ENCODE measurements at regions not wholly inside any gene's neighbourhood (a gene's known extent, or its start where the extent isn't known, plus 50 kb on each side); places are given as distances from the start of the nearest gene placed in this dataset.

- Mint-ChIP-seq H3K4me3 (no peak overlapping the region), H3K27me3 (no peaks in the 10 kb centered on the region), H3K36me3 (no peaks in the 10 kb centered on the region), H3K4me1 (no peaks in the 10 kb centered on the region), H3K9me3 (peaks cover 0 to 4% (median 3%) of the 10 kb centered on the region in 8 donors), H3K27ac (no peak overlapping the region)
- ChIA-PET POLR2A (ENCODE audit: partially characterized antibody) (no interaction called here), CTCF (ENCODE audit: partially characterized antibody) (no interaction called here)
- Histone ChIP-seq H3K27me3 (ENCODE audit: insufficient read depth, low read length) (no peaks in the 10 kb centered on the region), H3K4me3 (ENCODE audit: low read length in 2 of 2) (no peak overlapping the region), H3K4me1 (ENCODE audit: insufficient read depth, low read length) (no peaks in the 10 kb centered on the region), H3K36me3 (ENCODE audit: insufficient read depth, low read length) (no peaks in the 10 kb centered on the region), H3K9me3 (ENCODE audit: control insufficient read depth in 1 of 2, low read length in 2 of 2) (no peaks in the 10 kb centered on the region), H3K27ac (ENCODE audit: low read depth, low read length) (no peak overlapping the region)
- DNase-seq = no peak
- intact Hi-C loops (cut with micrococcal nuclease) = no loop called here
These were observed 244.2 kb upstream of the MEF2C start for GRCh38 chr5:89127191-89127590.

- H3K27ac Mint-ChIP-seq = no peak overlapping the region
- peaks cover 0 to 4% (median 4%) of the 10 kb centered on the region in 8 donors for H3K9me3 Mint-ChIP-seq
- no peak for DNase-seq
- no peaks in the 10 kb centered on the region for H3K27me3 Mint-ChIP-seq
- H3K4me1 Mint-ChIP-seq = no peaks in the 10 kb centered on the region
- Histone ChIP-seq H3K9me3 (ENCODE audit: control insufficient read depth in 1 of 2, low read length in 2 of 2) (no peaks in the 10 kb centered on the region), H3K4me1 (ENCODE audit: insufficient read depth, low read length) (no peaks in the 10 kb centered on the region), H3K27ac (ENCODE audit: low read depth, low read length) (no peak overlapping the region), H3K27me3 (ENCODE audit: insufficient read depth, low read length) (no peaks in the 10 kb centered on the region), H3K36me3 (ENCODE audit: insufficient read depth, low read length) (no peaks in the 10 kb centered on the region), H3K4me3 (ENCODE audit: low read length in 2 of 2) (no peak overlapping the region)
- ChIA-PET POLR2A (ENCODE audit: partially characterized antibody) (no interaction called here), CTCF (ENCODE audit: partially characterized antibody) (no interaction called here)
- intact Hi-C loops (cut with micrococcal nuclease) = no loop called here
- no peaks in the 10 kb centered on the region for H3K36me3 Mint-ChIP-seq
- no peak overlapping the region for H3K4me3 Mint-ChIP-seq
These were observed 242.4 kb upstream of the MEF2C start for GRCh38 chr5:89125372-89125771.

GRCh38 chr5:89123581-89123980 lies 240.6 kb upstream of the MEF2C start:
- Histone ChIP-seq H3K27me3 (ENCODE audit: insufficient read depth, low read length) (no peaks in the 10 kb centered on the region), H3K4me1 (ENCODE audit: insufficient read depth, low read length) (no peaks in the 10 kb centered on the region), H3K36me3 (ENCODE audit: insufficient read depth, low read length) (no peaks in the 10 kb centered on the region), H3K4me3 (ENCODE audit: low read length in 2 of 2) (no peak overlapping the region), H3K27ac (ENCODE audit: low read depth, low read length) (no peak overlapping the region), H3K9me3 (ENCODE audit: control insufficient read depth in 1 of 2, low read length in 2 of 2) (no peaks in the 10 kb centered on the region)
- Mint-ChIP-seq H3K4me1 (no peaks in the 10 kb centered on the region), H3K4me3 (no peak overlapping the region), H3K36me3 (no peaks in the 10 kb centered on the region), H3K27ac (no peak overlapping the region), H3K9me3 (peaks cover 0 to 4% (median 4%) of the 10 kb centered on the region in 8 donors), H3K27me3 (no peaks in the 10 kb centered on the region)
- DNase-seq = no peak
- intact Hi-C loops (cut with micrococcal nuclease) = no loop called here
- ChIA-PET CTCF (ENCODE audit: partially characterized antibody) (no interaction called here), POLR2A (ENCODE audit: partially characterized antibody) (no interaction called here)

GRCh38 chr5:89120719-89121118 lies 237.7 kb upstream of the MEF2C start:
- no peaks in the 10 kb centered on the region for H3K27me3 Mint-ChIP-seq
- DNase-seq = no peak
- ChIA-PET CTCF (ENCODE audit: partially characterized antibody) (no interaction called here), POLR2A (ENCODE audit: partially characterized antibody) (no interaction called here)
- no peak overlapping the region for H3K4me3 ChIP-seq (ENCODE audit: low read length in 2 of 2)
- H3K4me1 Mint-ChIP-seq = no peaks in the 10 kb centered on the region
- no peaks in the 10 kb centered on the region for H3K27me3 ChIP-seq (ENCODE audit: insufficient read depth, low read length)
- no peak overlapping the region for H3K4me3 Mint-ChIP-seq
- H3K9me3 ChIP-seq (ENCODE audit: control insufficient read depth in 1 of 2, low read length in 2 of 2) = no peaks in the 10 kb centered on the region
- H3K27ac Mint-ChIP-seq = no peak overlapping the region
- H3K9me3 Mint-ChIP-seq = peaks cover 0 to 4% (median 2%) of the 10 kb centered on the region in 8 donors
- intact Hi-C loops (cut with micrococcal nuclease) = no loop called here
- no peaks in the 10 kb centered on the region for H3K36me3 Mint-ChIP-seq
- no peaks in the 10 kb centered on the region for H3K36me3 ChIP-seq (ENCODE audit: insufficient read depth, low read length)
- no peak overlapping the region for H3K27ac ChIP-seq (ENCODE audit: low read depth, low read length)
- no peaks in the 10 kb centered on the region for H3K4me1 ChIP-seq (ENCODE audit: insufficient read depth, low read length)

- Mint-ChIP-seq H3K4me3 (no peak overlapping the region), H3K36me3 (no peaks in the 10 kb centered on the region), H3K27me3 (no peaks in the 10 kb centered on the region), H3K4me1 (no peaks in the 10 kb centered on the region), H3K27ac (no peak overlapping the region), H3K9me3 (peaks cover 0 to 3% (median 0%) of the 10 kb centered on the region in 8 donors)
- no peak overlapping the region for H3K27ac ChIP-seq (ENCODE audit: low read depth, low read length)
- intact Hi-C loops (cut with micrococcal nuclease) = no loop called here
- POLR2A ChIA-PET (ENCODE audit: partially characterized antibody) = no interaction called here
- H3K4me1 ChIP-seq (ENCODE audit: insufficient read depth, low read length) = no peaks in the 10 kb centered on the region
- CTCF ChIA-PET (ENCODE audit: partially characterized antibody) = no interaction called here
- no peaks in the 10 kb centered on the region for H3K36me3 ChIP-seq (ENCODE audit: insufficient read depth, low read length)
- no peaks in the 10 kb centered on the region for H3K27me3 ChIP-seq (ENCODE audit: insufficient read depth, low read length)
- no peaks in the 10 kb centered on the region for H3K9me3 ChIP-seq (ENCODE audit: control insufficient read depth in 1 of 2, low read length in 2 of 2)
- no peak overlapping the region for H3K4me3 ChIP-seq (ENCODE audit: low read length in 2 of 2)
- DNase-seq = no peak
These were observed 234.2 kb upstream of the MEF2C start for GRCh38 chr5:89117124-89117644.

GRCh38 chr5:89110916-89111646 lies 228.1 kb upstream of the MEF2C start:
- CTCF ChIA-PET (ENCODE audit: partially characterized antibody) = no interaction called here
- no peak for DNase-seq
- Mint-ChIP-seq H3K4me3 (no peak overlapping the region), H3K36me3 (no peaks in the 10 kb centered on the region), H3K4me1 (no peaks in the 10 kb centered on the region), H3K27ac (no peak overlapping the region), H3K9me3 (peaks cover 0 to 7% (median 2%) of the 10 kb centered on the region in 8 donors), H3K27me3 (no peaks in the 10 kb centered on the region)
- Histone ChIP-seq H3K36me3 (ENCODE audit: insufficient read depth, low read length) (no peaks in the 10 kb centered on the region), H3K27ac (ENCODE audit: low read depth, low read length) (no peak overlapping the region), H3K9me3 (ENCODE audit: control insufficient read depth in 1 of 2, low read length in 2 of 2) (no peaks in the 10 kb centered on the region), H3K4me3 (ENCODE audit: low read length in 2 of 2) (no peak overlapping the region), H3K27me3 (ENCODE audit: insufficient read depth, low read length) (no peaks in the 10 kb centered on the region), H3K4me1 (ENCODE audit: insufficient read depth, low read length) (no peaks in the 10 kb centered on the region)
- intact Hi-C loops (cut with micrococcal nuclease) = no loop called here
- POLR2A ChIA-PET (ENCODE audit: partially characterized antibody) = no interaction called here

- H3K27me3 Mint-ChIP-seq = no peaks in the 10 kb centered on the region
- peaks cover 0 to 10% (median 5%) of the 10 kb centered on the region in 8 donors for H3K9me3 Mint-ChIP-seq
- H3K27me3 ChIP-seq (ENCODE audit: insufficient read depth, low read length) = no peaks in the 10 kb centered on the region
- H3K36me3 Mint-ChIP-seq = no peaks in the 10 kb centered on the region
- H3K4me1 Mint-ChIP-seq = no peaks in the 10 kb centered on the region
- H3K27ac ChIP-seq (ENCODE audit: low read depth, low read length) = no peak overlapping the region
- POLR2A ChIA-PET (ENCODE audit: partially characterized antibody) = no interaction called here
- no peak overlapping the region for H3K27ac Mint-ChIP-seq
- H3K9me3 ChIP-seq (ENCODE audit: control insufficient read depth in 1 of 2, low read length in 2 of 2) = no peaks in the 10 kb centered on the region
- CTCF ChIA-PET (ENCODE audit: partially characterized antibody) = no interaction called here
- no peak overlapping the region for H3K4me3 ChIP-seq (ENCODE audit: low read length in 2 of 2)
- no peaks in the 10 kb centered on the region for H3K36me3 ChIP-seq (ENCODE audit: insufficient read depth, low read length)
- intact Hi-C loops (cut with micrococcal nuclease) = no loop called here
- H3K4me1 ChIP-seq (ENCODE audit: insufficient read depth, low read length) = no peaks in the 10 kb centered on the region
- no peak overlapping the region for H3K4me3 Mint-ChIP-seq
- no peak for DNase-seq
These were observed 223.5 kb upstream of the MEF2C start for GRCh38 chr5:89106480-89106879.
